HG03469 (cell line): ENCODE measurements at regions not wholly inside any gene's neighbourhood (a gene's known extent, or its start where the extent isn't known, plus 50 kb on each side); places are given as distances from the start of the nearest gene placed in this dataset.

Experiments
- ATAC-seq: cut with Tn5 transposase; IDR thresholded peaks from one replicate; pipeline ENCODE4 v1.9.1; 2021; ENCODE audit warnings: mild to moderate bottlenecking, moderate library complexity, moderate number of reproducible peaks; ENCODE audit not compliant: unreplicated experiment

DNA sequence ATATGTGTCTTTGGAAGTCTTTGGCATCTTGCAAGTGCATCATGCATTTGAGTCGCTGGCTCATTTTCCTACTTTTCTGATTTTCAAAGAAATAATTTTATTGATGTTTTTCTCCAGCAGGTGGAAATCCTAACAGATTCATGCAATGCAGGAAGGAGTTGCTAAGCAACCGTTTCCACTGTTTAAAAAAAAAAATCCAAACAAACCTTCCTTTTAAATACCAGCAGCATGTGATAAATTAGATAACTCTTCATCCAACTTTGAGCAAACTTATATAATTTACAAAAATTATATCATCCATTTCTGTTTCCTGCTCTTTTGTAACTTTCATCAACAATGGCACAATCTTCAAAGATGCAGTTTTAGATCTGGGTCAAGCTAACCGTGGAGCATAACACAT, 364.1 kb downstream of the MFSD1 start:
- no peak for ATAC-seq

DNA sequence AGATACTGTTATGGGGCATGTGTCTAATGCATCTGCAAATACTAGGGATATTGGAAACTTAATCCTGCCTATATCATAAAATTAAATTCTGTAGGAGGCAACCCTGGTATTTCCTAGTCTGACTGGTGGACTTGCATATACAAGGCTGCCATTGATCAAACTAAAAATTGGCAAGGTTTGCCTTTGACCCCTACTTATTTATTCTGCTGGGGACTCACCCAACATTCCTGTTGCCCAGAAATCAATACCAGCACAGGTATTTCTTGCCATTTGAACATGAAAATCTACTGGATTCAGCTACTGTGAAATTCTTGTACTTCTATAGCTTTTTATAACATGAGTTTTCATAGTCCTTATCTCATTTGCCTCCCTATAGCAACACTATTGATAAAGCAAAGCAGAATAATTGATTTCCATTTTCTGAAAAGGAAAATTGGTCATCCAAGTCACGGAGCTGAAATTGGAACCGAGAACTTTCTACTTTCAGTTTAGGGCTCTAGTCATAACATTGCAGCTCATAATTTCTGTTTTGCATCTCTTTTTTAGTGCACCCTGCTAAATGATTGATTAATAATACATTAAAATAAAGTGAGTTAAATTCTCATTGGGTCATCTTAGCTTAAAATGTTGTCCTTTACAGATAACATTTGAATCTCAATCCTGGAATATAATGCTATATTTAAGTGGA, 365.2 kb downstream of the MFSD1 start:
- ATAC-seq = no peak

DNA sequence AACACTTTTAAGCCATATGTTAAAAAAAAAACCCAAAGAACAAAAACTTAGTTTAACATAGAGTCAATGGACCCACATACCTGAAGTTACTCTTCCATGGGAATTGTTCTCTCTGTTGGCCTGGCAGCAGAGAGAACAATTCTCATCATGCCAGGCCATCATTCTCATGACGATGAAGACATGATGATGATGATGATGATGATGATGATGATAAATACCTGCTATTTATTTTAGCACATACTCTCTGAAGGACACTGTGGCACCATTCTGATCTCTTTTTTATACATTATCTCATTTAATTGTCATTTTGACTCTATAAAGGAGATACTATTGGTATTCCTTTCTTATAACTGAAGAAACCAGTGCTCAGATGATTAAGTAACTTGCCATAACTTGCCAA, 366.9 kb downstream of the MFSD1 start:
- no peak for ATAC-seq

DNA sequence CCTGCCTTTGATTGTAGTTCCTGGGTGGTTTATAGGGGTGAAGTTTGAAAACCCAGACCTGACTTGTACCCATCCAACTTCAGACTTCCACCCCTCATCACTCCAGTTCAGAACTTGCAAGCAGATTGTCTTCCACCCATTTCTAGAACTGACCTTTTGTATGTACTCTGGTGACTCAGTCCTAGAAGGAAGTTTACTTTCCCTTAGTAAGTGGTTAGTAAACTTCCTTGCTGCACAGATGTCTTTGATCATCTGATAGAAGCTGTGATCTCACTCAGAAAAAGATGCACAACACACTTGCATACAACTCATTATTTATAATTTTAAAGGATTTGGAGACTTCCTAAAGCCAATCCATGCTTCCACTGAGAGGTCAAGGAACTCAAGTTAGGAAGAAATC, 368.0 kb downstream of the MFSD1 start:
- ATAC-seq = no peak

DNA sequence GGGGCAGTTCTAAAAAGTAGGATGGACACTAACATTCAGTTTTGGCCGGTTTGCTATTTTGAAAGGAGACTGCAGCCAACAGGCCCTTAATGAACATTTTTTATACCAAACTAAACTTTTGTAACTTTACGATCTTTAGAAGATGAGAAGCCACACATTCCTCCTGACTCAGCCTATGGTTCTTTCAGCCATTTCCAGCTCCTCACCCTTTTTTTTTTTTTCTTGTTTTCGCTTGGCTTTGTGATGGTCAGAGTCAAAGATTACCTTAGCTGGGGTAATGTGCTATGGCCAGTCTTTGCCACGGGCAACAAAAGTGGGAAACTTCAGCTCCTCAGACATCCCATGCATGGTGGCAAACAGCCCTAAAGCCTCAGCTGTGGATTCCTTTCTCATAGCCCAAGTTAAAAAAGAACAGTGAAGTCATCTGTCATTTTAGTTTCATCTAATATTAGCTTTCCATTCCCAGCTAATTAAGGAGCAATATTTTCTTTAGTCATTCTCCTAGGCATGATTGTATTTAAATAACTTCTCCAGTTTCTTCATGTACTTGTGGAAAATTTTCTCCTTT, 368.7 kb downstream of the MFSD1 start:
- ATAC-seq = no peak

DNA sequence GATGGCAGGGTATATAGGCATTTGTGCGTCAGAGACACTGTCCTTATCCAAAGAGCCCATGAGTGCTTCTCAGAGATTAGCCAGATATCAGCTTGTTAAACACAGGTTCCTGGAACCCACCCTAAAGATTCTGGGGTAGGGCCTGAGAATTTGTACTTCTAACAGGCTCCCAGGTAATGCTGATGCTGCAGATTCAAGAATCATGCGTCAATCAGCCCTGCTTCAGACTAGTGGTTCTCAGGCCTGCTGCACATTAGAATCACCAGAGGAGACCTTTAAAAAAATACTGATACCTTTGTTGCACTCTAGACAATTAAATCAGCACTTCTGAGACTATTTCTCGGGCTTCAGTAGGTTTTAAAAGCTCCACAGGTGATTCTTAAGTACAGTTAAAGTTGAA, 369.5 kb downstream of the MFSD1 start:
- no peak for ATAC-seq

DNA sequence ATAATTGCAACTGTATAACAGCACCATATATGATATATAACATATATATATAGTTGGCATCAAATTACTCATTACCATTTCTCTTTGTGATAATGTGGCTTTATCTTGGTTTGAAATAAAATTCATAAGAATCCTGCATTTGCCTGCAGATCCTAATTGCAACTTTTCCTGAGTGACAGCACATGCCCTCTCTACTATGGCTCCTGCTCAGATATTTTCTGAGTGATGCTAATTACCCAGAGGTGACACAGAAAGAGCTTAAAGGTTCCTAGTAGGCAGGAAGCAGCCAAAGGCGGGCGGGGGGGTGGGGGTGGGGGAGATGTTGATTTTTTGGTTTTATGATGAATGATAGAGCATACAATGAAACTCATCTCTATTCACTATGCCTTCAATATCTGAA, 370.6 kb downstream of the MFSD1 start:
- ATAC-seq = no peak

DNA sequence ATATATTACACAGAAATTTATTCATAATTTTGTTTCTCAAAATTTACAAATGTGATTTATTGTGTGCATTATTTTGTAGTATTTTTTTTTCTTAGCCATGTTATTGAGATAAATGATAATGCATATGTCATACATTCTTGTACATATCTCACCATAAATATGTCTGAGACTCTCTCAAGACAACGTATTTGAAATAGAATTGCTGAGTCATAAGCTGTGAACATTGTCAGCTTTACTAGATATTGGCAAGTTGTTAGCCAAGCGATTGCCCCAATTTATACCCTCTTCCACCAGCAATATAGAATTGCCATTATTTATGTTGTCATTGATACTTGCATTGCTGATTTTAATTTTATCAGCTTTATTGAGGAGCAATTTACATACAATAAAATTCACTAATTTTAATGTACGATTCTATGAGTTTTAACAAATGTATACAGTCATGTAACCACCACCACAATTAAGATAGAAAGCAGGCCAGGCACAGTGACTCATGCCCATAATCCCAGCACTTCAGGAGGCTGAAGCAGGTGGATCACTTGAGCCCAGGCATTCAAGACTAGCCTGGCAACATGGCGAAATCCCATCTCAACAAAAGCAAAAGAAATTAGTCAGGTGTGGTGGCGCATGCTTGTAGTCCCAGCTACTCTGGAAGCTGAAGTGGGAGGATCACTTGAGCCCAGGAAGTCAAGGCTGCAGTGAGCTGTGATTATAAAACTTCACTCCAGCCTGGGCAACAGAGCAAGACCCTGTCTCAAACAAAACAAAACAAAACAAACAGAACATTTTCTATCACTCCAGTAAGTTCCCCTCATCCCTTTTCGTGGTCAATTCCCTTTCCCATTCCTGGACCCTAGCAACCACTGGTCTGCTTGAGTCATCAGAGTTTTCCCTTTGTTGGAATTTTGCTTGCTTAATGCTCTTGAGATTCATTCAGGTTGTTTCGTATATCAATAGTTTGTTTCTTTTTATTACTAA, 373.1 kb downstream of the MFSD1 start:
- no peak for ATAC-seq

DNA sequence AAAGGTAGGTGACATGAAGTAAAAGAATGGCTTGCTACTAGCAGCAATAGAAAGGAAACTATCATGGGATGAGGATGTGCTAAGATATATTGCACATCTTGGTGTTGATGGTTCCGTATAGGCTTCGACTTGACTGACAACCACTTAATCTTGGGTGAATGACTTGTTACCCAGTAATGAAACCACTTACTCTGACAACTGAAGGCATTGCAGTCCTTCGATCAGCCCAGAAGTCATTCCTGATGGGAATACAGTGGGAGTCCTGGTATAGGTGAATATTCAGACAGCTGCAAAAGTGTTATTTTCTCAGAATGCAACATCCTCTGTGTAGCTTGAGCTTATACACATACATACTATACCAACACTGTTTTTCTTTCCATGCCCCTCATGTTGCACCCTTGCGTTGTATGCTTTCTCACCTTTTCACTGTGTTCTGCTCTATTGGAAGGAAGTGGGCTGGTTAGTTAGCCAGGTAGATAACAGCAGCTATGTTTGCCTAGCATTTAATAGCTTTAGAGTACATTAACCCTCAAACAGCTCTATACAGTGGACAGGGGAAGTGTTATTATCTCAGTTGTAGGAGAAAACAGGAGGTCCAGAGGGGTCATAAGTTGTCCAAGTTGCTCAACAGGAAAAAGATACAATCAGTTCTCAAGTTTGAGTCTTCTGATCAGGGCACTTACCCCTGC, 376.5 kb downstream of the MFSD1 start:
- ATAC-seq = no peak

DNA sequence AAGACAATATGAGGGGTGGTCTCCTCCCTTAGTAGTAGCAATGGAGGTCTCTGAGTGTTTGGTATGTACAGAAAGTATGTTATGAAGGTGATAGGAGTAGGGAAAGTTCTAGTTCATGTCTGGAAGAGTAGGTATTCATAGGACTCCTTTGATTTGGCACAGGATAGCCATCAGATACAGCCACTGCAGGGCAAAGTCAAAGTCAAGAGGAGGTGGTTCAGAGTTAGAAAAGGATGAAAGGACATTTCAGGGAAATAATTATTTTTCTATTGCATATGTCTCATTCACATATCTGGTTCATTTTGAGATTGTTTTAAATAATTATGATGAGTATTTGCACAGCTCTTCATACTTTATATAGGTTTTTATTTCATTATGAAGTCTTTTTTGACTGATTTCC, 381.1 kb downstream of the MFSD1 start:
- no peak for ATAC-seq

DNA sequence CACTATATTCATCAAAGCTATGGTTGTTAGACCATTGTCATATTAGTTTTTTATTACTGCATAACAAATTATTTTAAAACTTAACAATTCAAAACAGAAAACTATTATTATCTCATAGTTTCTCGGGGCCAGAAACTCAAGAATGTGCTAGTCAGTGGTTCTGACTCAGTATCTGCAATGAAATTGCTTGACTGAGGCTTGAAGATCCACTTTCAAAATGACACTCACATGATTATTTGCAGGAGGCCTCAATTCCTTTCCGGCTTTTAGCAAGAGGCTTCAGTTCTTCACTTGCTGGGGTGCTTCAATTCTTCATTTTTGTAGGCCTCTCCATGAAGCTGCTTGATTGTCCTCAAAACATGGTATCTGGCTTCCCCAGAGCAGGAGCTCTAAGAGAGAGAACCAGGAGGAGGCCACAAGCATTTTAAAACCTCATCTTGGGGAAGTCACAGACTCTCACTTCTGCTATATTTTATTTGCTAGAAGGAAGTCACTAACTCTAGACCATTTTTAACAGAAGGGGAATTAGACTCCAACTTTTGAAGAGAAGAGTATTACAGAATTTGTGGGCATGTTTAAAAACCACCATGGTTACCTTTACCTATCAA, 383.7 kb downstream of the MFSD1 start:
- peak; percentile 64 for ATAC-seq

DNA sequence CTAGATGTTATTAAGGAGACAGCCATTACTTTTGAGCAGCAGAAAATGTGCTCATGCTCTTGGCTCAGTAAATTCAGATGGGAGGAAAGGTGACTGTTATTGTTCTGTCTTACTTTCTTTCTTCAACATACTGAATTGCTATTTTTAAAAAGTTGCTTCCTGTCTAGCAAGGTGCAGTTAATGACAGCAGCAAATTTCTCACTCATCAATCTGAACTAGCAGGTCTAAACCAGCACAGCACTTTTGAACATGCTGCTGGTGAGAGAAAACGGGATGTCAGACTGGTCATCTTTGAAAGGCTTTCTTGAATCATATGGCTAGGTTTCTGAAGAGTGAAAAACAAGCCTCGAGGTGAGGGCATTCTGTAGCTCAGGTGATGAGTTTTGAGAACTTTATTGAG, 384.7 kb downstream of the MFSD1 start:
- ATAC-seq = peak; percentile 52

DNA sequence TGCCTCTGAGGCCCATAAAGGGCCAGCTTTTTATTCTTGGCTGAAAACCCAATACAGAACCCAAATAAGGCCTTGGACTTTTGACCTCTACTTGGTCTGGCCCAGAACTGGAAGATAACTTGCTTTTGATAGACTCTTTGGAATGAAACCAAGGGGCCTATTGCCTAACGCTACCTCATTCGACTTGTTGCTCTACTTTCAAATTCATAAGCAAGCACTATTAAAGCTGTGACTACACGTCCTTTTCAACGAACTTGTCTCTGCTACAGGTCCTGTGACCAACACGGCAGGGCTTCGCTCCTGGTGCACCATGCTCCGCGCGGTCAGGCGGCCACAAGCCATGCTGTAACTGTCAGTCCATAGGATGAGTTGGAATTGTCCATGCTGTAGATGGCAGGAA, 385.4 kb downstream of the MFSD1 start:
- no peak for ATAC-seq

DNA sequence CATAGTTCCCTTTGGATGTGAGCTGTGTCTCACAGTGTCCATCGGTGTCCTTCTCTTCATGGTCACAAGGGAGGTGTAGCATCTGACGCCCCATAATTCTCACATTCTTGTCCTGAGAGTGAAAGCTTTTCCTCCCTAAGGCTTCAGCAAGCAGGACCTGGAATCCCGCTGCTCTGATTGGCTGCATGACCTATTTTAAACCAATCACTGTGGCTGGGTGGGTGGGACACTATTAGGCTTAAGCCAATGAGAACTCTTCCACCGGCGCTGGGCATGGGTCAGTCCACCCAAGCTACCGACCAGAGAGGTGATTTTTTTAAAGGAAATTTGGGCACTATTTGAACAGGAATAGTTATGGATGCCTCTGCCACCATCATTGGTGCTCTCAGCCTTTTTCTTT, 385.9 kb downstream of the MFSD1 start:
- no peak for ATAC-seq

DNA sequence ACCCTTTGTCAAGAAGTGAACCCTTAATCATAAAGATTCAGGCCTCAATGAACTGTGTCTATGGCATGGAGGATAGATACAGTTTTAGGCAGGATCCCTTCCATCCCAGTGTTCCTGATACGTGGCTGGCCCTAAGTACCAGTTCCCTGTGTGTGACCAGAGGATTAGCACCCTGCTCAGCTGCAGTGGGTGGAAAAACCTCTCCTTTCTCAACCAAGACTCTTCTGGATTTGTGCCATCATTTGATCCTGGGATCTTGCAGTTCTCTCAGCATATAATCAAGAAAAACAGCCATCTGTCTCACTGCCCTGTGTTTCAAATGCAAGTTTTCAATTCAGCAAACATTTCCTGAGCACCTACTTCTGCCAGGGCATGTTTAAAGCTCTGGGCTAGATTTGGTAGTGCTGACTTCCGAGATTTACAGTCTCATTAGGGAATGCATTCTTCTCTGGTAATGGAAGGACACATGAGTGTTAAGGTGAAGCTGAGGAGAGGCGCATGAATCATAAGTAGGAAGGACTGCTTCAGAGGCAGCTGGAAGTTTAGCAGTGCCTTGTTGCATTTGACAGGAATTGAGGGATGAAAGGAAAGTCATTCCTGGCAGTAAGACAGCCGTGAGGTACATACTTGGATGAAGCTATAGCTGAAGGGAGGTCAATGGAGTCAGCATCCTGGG, 388.3 kb downstream of the MFSD1 start:
- ATAC-seq = no peak

DNA sequence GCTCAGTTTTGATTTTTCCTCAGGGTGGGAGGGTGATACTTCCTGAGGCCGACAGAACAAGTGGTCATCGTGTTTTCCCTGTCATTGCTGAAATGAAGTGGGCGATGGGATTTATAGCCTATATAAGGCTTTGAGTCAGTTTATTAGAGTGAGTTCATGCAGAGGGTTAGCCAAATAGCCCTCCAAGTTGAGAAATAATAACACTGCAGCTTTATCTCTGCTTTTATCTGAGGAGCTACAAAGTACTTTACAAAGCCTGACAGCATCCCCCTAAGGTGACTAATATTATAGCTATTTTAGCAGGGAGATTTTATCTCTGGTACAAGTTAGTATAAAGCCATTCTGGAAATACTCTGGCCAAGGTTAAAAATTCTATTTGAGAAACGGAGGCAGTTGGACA, 389.6 kb downstream of the MFSD1 start:
- no peak for ATAC-seq

DNA sequence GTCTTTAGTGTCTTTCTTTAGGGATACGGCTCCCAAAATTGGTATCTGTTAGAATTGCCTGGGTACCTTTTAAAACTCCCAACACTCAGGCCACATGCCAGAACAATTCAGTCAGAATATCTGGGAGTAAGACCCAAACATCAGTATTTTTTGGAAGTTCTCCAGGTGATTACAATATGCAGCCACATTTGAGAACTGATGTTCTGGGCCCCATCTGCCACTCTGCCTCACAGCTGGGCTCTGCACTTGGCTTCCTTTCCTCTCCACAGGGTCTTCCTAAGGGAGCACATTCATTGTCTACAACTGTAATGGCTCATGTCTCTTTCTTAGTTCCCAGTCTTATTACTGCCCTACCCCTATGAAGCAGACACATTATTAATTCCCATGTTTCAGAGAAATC, 394.5 kb downstream of the MFSD1 start:
- ATAC-seq = no peak

DNA sequence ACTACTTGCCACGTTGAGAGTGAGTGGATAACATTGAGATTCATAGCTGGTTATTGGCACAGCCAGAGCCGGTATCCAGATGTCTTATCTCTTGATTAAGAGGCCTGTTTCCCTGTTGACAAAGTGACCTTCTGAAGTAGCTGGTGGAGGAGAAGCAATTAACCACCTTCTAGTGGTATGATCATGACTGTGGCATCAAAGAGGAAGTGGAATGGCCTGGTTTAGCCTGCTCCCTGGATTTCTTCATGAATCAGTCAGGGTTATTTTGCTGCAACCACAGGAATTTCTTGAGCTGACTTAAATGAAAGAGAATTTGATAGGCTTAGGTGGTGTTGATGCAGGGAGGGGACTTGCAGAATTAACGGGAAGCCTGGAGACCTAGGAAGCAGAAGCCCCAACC, 398.3 kb downstream of the MFSD1 start:
- no peak for ATAC-seq

DNA sequence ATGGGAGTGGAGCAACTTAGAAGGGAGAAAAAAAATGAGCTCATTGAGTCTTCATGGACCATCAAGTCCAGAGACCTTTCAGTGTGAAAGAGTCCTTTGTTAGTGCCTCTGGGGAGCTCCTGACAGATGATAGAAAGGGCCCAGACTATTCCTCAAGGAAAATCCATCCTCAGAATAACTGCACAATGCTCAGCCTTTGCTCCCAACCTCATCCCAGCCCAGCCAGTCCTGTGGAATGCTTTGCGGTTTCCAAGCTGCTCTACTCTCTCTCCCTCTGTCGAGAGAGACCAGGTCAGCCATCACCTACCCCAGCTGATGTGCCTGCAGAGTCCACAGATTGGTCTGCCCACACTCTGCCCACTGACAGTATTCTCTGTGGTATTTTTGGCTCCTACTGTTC, 406.2 kb downstream of the MFSD1 start:
- ATAC-seq = no peak

DNA sequence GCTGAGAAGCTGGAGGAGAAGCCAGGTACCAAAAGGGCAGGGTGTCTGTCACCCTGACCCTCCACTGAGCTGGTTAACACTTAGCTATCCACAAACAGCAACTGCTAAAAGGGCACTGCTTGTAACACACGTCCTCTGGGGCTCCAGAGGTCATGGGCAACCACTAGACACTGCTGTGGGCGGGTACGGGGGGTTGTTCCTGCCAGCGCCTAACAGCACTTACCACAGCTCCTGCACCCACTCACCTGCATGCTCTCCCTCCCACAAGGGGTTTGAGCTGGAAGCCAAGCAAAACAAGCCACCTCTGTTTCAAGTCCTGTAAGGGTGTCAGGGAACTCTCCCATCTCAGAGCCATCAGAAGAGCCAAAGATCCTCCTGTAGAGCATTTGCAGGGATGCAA, 407.6 kb downstream of the MFSD1 start:
- ATAC-seq = no peak
